Breast epithelium (tissue), 3 donors: ENCODE measurements at regions not wholly inside any gene's neighbourhood (a gene's known extent, or its start where the extent isn't known, plus 50 kb on each side); places are given as distances from the start of the nearest gene placed in this dataset.

Experiments
- CTCF ChIP-seq, 3 donors: fragments of 450-650 bp; IDR thresholded peaks; one replicate each; pipeline ENCODE4 v1.5.1; 2016 to 2017; ENCODE audit warnings: antibody characterized with exemption in 3 of 3, mild to moderate bottlenecking in 3 of 3, moderate library complexity in 3 of 3
- POLR2A ChIP-seq: fragments of 450-650 bp; IDR thresholded peaks from one replicate; pipeline ENCODE4 v1.6.1; 2016; ENCODE audit warnings: antibody characterized with exemption, mild to moderate bottlenecking, moderate library complexity
- POLR2AphosphoS5 ChIP-seq, 3 donors: sonication (generic); formaldehyde crosslinking; IDR thresholded peaks; one replicate each; pipeline ENCODE4 v1.6.1; 2017; ENCODE audit warnings: antibody characterized with exemption in 3 of 3

GRCh38 chr3:82087958-82088357 lies 326.5 kb upstream of the GBE1 start:
- TF ChIP-seq CTCF (IDR thresholded peaks at IDR 0.05) (no peak), POLR2AphosphoS5 (IDR thresholded peaks at IDR 0.05) (no peak), POLR2A (no peak)
